CD4-positive, alpha-beta T cell (primary cell): ENCODE measurements at regions not wholly inside any gene's neighbourhood (a gene's known extent, or its start where the extent isn't known, plus 50 kb on each side); places are given as distances from the start of the nearest gene placed in this dataset.

Source experiments
- ATAC-seq: fragments of 200-7000 bp; cut with Tn5 transposase; one replicate; pipeline ENCODE4 v1.10.0; 2022; ENCODE audit warnings: mild to moderate bottlenecking; ENCODE audit not compliant: poor library complexity
- CTCF ChIA-PET: fragments of 350-600 bp; sonication (Branson Sonifier 250); formaldehyde crosslinking; loops from one replicate; lab custom pipeline; 2021; ENCODE audit warnings: antibody characterized with exemption, inconsistent platforms; lab: Charles Lee
- POLR2A ChIA-PET: fragments of 350-600 bp; sonication (Branson Sonifier 250); formaldehyde crosslinking; loops from one replicate; lab custom pipeline; 2021; ENCODE audit warnings: antibody characterized with exemption, inconsistent platforms; lab: Charles Lee
- DNase-seq, 14 experiments: peaks; one replicate each; pipeline ENCODE4 v3.0.0-alpha.2; 2013 to 2020; ENCODE audit warnings: mixed read lengths in 2 of 14
- H3K27ac ChIP-seq, 2 donors: one replicate each; pipeline versions ENCODE4 v1.5.1 to v1.7.0; 2013; ENCODE audit warnings: low read length in 2 of 2, low read depth in 1 of 2, mild to moderate bottlenecking in 1 of 2
- H3K27me3 ChIP-seq, 2 experiments: 1 replicate in 1 of 2; 2 replicates in 1 of 2; pipeline versions ENCODE4 v1.6.1 to v1.7.0; 2013; ENCODE audit warnings: low read length in 2 of 2, control low read depth in 1 of 2, mild to moderate bottlenecking in 1 of 2, moderate library complexity in 1 of 2; ENCODE audit not compliant: insufficient read depth in 2 of 2, control insufficient read depth in 1 of 2
- H3K36me3 ChIP-seq: one replicate; pipeline ENCODE4 v1.6.1; 2013; ENCODE audit warnings: low read length, control low read depth; ENCODE audit not compliant: insufficient read depth
- H3K4me1 ChIP-seq: one replicate; pipeline ENCODE4 v1.6.1; 2013; ENCODE audit warnings: low read length, control low read depth; ENCODE audit not compliant: insufficient read depth
- H3K4me3 ChIP-seq: one replicate; pipeline ENCODE4 v1.5.1; 2013; ENCODE audit warnings: mild to moderate bottlenecking, low read length, moderate library complexity
- H3K9me3 ChIP-seq, 2 experiments: 1 replicate in 1 of 2; 2 replicates in 1 of 2; pipeline versions ENCODE4 v1.6.1 to v1.7.0; 2013; ENCODE audit warnings: low read length in 2 of 2, mild to moderate bottlenecking in 2 of 2, control low read depth in 1 of 2, moderate library complexity in 1 of 2; ENCODE audit not compliant: control insufficient read depth in 1 of 2, insufficient read depth in 1 of 2
- H3K27ac Mint-ChIP-seq: one replicate; pipeline ENCODE4 v1.8.0; 2020; ENCODE audit warnings: mixed read lengths
- H3K27me3 Mint-ChIP-seq: one replicate; pipeline ENCODE4 v1.8.0; 2021; ENCODE audit warnings: mixed read lengths
- H3K36me3 Mint-ChIP-seq: one replicate; pipeline ENCODE4 v1.8.0; 2021; ENCODE audit warnings: low read depth, mixed read lengths
- H3K4me1 Mint-ChIP-seq: one replicate; pipeline ENCODE4 v1.8.0; 2021; ENCODE audit warnings: low read depth, mixed read lengths
- H3K4me3 Mint-ChIP-seq: one replicate; pipeline ENCODE4 v1.8.0; 2020; ENCODE audit warnings: mild to moderate bottlenecking, mixed read lengths
- H3K9me3 Mint-ChIP-seq: one replicate; pipeline ENCODE4 v1.8.0; 2020; ENCODE audit warnings: mixed read lengths
- intact Hi-C, 2 experiments: fragments of 100-400 bp; cut with DNase I in 1 of 2; cut with micrococcal nuclease in 1 of 2; formaldehyde crosslinking; loops; one replicate each; pipeline versions ENCODE4 v1.15.1 to v1.9.0; 2023 to 2025; cut with DNase I, micrococcal nuclease
- TF ChIP-seq, protein P1 (sequence below): fragments of 200-600 bp; IDR thresholded peaks from one replicate; pipeline ENCODE4 v1.8.0; 2022; ENCODE audit warnings: antibody characterized with exemption, mild to moderate bottlenecking

DNA sequence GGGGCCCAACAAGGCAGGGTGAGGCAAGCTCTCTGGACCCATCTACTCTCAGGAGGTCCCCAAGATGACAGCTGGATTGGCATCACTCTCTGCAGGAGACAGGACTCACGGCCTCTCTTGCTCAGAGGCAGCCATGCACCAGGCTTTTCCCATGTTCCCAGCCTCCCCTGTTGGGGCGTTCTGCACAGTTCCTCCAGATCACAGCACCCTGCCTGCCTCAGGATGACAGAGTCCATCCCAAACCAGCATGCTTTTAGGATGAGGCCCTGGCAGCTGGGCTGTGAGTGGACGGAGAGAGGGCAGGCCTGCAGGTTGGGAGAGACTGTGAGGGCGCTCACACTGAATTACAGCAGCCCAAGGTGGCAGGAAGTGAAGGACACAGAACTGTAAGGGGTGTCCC is 143.2 kb upstream of the MLN start:
- H3K36me3 Mint-ChIP-seq, result no peaks in the 10 kb centered on the region
- Histone ChIP-seq H3K4me3 (no peak overlapping the region), H3K4me1 (no peaks in the 10 kb centered on the region), H3K27me3 (no peaks in the 10 kb centered on the region), H3K27ac (no peak overlapping the region), H3K9me3 (no peaks in the 10 kb centered on the region), H3K36me3 (no peaks in the 10 kb centered on the region)
- intact Hi-C loops, result loop anchor here in 1 of 2 experiments (5.0 kb wide), 1 partner anchor 60 kb away; no protein-coding TSS in a partner anchor
- TF ChIP-seq, protein P1, sequence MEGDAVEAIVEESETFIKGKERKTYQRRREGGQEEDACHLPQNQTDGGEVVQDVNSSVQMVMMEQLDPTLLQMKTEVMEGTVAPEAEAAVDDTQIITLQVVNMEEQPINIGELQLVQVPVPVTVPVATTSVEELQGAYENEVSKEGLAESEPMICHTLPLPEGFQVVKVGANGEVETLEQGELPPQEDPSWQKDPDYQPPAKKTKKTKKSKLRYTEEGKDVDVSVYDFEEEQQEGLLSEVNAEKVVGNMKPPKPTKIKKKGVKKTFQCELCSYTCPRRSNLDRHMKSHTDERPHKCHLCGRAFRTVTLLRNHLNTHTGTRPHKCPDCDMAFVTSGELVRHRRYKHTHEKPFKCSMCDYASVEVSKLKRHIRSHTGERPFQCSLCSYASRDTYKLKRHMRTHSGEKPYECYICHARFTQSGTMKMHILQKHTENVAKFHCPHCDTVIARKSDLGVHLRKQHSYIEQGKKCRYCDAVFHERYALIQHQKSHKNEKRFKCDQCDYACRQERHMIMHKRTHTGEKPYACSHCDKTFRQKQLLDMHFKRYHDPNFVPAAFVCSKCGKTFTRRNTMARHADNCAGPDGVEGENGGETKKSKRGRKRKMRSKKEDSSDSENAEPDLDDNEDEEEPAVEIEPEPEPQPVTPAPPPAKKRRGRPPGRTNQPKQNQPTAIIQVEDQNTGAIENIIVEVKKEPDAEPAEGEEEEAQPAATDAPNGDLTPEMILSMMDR, result no peak
- ATAC-seq, result no peak
- H3K9me3 Mint-ChIP-seq, result no peaks in the 10 kb centered on the region
- no peak for DNase-seq
- H3K27me3 Mint-ChIP-seq, result no peaks in the 10 kb centered on the region
- no peak overlapping the region for H3K27ac Mint-ChIP-seq
- H3K4me1 Mint-ChIP-seq, result no peaks in the 10 kb centered on the region
- no peak overlapping the region for H3K4me3 Mint-ChIP-seq
- ChIA-PET POLR2A (no interaction called here), CTCF (no interaction called here)

DNA sequence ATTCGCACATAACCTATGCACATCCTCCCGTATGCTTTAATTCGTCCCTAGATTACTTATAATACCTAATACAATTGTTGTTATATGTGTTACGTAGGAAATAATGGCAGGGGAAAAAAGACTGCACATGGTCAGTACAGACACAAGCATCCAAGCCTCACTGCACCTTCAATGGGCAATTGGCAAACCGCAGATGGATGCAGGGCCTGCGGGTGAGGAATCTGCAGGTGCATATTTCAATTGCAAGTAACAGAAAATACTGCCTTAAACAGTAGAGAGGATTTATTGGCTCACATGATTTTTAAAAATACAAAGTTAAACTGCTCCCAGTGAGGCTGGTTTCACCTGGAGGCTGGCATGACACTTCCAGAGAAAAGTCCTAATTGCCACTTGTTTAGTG is 142.1 kb upstream of the MLN start:
- no peaks in the 10 kb centered on the region for H3K9me3 ChIP-seq
- H3K4me3 ChIP-seq, result no peak overlapping the region
- CTCF ChIA-PET, result no interaction called here
- H3K4me1 ChIP-seq, result no peaks in the 10 kb centered on the region
- ATAC-seq (no peak), DNase-seq (no peak)
- Mint-ChIP-seq H3K4me1 (no peaks in the 10 kb centered on the region), H3K27me3 (no peaks in the 10 kb centered on the region), H3K9me3 (no peaks in the 10 kb centered on the region), H3K27ac (no peak overlapping the region), H3K36me3 (no peaks in the 10 kb centered on the region), H3K4me3 (no peak overlapping the region)
- no peak overlapping the region for H3K27ac ChIP-seq
- no peaks in the 10 kb centered on the region for H3K36me3 ChIP-seq
- POLR2A ChIA-PET, result no interaction called here
- TF ChIP-seq, protein P1, result no peak
- intact Hi-C loops, result loop anchor here in 1 of 2 experiments (5.0 kb wide), 1 partner anchor 59 kb away; no protein-coding TSS in a partner anchor
- no peaks in the 10 kb centered on the region for H3K27me3 ChIP-seq

DNA sequence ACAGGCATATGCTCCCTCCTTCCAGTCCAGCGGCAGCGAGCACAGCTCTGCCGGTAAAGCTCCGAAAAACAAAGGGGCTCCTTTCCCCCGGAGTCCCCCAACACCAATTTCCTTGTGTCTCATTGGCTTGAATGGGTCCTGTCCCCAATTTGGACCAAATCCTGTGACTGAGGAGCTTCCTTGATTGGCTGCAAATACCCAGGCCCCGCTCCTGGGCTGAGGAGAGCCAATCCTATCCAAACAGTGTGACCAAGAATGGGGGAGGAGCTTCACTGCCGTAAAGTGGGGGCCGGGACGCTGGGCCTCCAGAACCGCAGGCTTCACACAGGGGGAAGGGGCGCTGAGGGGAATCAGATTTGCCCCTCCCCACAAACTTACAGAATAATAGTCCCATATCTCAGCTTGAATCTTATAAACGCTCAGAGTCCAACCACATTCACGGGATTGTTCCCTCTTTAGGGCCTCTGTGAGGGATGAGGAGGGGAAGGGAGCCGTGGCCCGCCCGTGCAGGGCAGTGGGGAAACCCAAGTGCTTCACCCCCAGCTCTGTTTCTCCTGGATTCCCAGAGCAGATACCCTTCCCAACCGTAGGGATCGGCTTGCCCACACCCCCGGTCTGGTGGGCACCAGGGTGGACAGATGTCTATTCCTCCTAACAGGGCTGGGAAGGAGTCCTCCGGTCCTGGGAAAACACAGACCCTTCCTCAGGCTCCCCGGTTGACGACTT is 141.0 kb upstream of the MLN start:
- no peak for ATAC-seq
- Histone ChIP-seq H3K27me3 (no peaks in the 10 kb centered on the region), H3K9me3 (no peaks in the 10 kb centered on the region), H3K4me1 (no peaks in the 10 kb centered on the region), H3K27ac (no peak overlapping the region), H3K36me3 (no peaks in the 10 kb centered on the region), H3K4me3 (no peak overlapping the region)
- CTCF ChIA-PET, result no interaction called here
- Mint-ChIP-seq H3K27me3 (no peaks in the 10 kb centered on the region), H3K4me3 (no peak overlapping the region), H3K9me3 (no peaks in the 10 kb centered on the region), H3K4me1 (no peaks in the 10 kb centered on the region), H3K27ac (no peak overlapping the region), H3K36me3 (no peaks in the 10 kb centered on the region)
- intact Hi-C loops, result loop anchor here in 1 of 2 experiments (5.0 kb wide), 1 partner anchor 58 kb away; no protein-coding TSS in a partner anchor
- DNase-seq, result no peak
- TF ChIP-seq, protein P1, result no peak
- POLR2A ChIA-PET, result no interaction called here
